Tibial artery (tissue), 4 donors: ENCODE measurements at regions not wholly inside any gene's neighbourhood (a gene's known extent, or its start where the extent isn't known, plus 50 kb on each side); places are given as distances from the start of the nearest gene placed in this dataset.
A peak's percentile ranks its signal among the peaks of the same experiment; 100 is the strongest.

Source experiments
- DNase-seq, 2 donors: peaks; one replicate each; pipeline ENCODE4 v3.0.0-alpha.2; 2019
- H3K27ac ChIP-seq, 2 donors: fragments of 200-600 bp; sonication (generic) in 1 of 2; 1 replicate in 1 of 2; 2 replicates in 1 of 2; pipeline ENCODE4 v1.5.1; 2018 to 2019; ENCODE audit warnings: mild to moderate bottlenecking in 1 of 2
- H3K27me3 ChIP-seq, 2 donors: fragments of 200-600 bp; sonication (generic) in 1 of 2; one replicate each; pipeline versions ENCODE4 v1.5.1 to v1.6.0; 2016 to 2019
- H3K36me3 ChIP-seq, 3 donors: fragments of 200-600 bp; sonication (generic) in 2 of 3; one replicate each; pipeline ENCODE4 v1.5.1; 2016 to 2019; ENCODE audit warnings: mild to moderate bottlenecking in 2 of 3
- H3K4me1 ChIP-seq, 4 donors: fragments of 200-600 bp; sonication (generic) in 2 of 4; 1 replicate in 3 of 4; 2 replicates in 1 of 4; pipeline ENCODE4 v1.5.1; 2016 to 2019
- H3K4me3 ChIP-seq, 2 donors: fragments of 200-600 bp; sonication (generic) in 1 of 2; 1 replicate in 1 of 2; 2 replicates in 1 of 2; pipeline ENCODE4 v1.5.1; 2018 to 2019; ENCODE audit warnings: mild to moderate bottlenecking in 2 of 2
- H3K9me3 ChIP-seq, 3 donors: fragments of 200-600 bp; sonication (generic) in 1 of 3; one replicate each; pipeline ENCODE4 v1.5.1; 2016 to 2019
- CTCF ChIP-seq, 2 experiments: fragments of 200-600 bp in 1 of 2; fragments of 450-650 bp in 1 of 2; IDR thresholded peaks; one replicate each; pipeline ENCODE4 v1.5.1; 2017 to 2019; ENCODE audit warnings: antibody characterized with exemption in 2 of 2, mild to moderate bottlenecking in 1 of 2, moderate library complexity in 1 of 2
- intact Hi-C: fragments of 100-400 bp; cut with DNase I; formaldehyde crosslinking; loops from one replicate; pipeline ENCODE4 v1.15.0; 2023; ENCODE audit warnings: low total_unique reads

- Histone ChIP-seq H3K9me3 (no peaks in the 10 kb centered on the region), H3K4me3 (no peak overlapping the region), H3K27me3 (no peaks in the 10 kb centered on the region), H3K4me1 (no peaks in the 10 kb centered on the region), H3K27ac (no peak overlapping the region), H3K36me3 (no peaks in the 10 kb centered on the region)
- DNase-seq: no peak
- intact Hi-C loops: no loop called here
- TF ChIP-seq CTCF (IDR thresholded peaks at IDR 0.05): no peak
These were observed 549.6 kb downstream of the INHBA start for GRCh38 chr7:41153268-41153667.

- Histone ChIP-seq H3K27ac (no peak overlapping the region), H3K36me3 (no peaks in the 10 kb centered on the region), H3K4me1 (no peaks in the 10 kb centered on the region), H3K9me3 (no peaks in the 10 kb centered on the region), H3K4me3 (no peak overlapping the region), H3K27me3 (no peaks in the 10 kb centered on the region)
- TF ChIP-seq CTCF (IDR thresholded peaks at IDR 0.05): no peak
- intact Hi-C loops: no loop called here
- no peak for DNase-seq
These were observed 550.7 kb downstream of the INHBA start for GRCh38 chr7:41152179-41152678.

GRCh38 chr7:41149576-41149975 lies 553.3 kb downstream of the INHBA start:
- intact Hi-C loops: no loop called here
- Histone ChIP-seq H3K4me1 (no peaks in the 10 kb centered on the region), H3K9me3 (no peaks in the 10 kb centered on the region), H3K27ac (no peak overlapping the region), H3K36me3 (no peaks in the 10 kb centered on the region), H3K4me3 (no peak overlapping the region), H3K27me3 (no peaks in the 10 kb centered on the region)
- peak in 1 of 2 donors; percentile 65 for DNase-seq
- no peak for TF ChIP-seq CTCF (IDR thresholded peaks at IDR 0.05)

- no peaks in the 10 kb centered on the region for H3K9me3 ChIP-seq
- H3K4me1 ChIP-seq: no peaks in the 10 kb centered on the region
- no peak overlapping the region for H3K4me3 ChIP-seq
- no peak for TF ChIP-seq CTCF (IDR thresholded peaks at IDR 0.05)
- H3K36me3 ChIP-seq: no peaks in the 10 kb centered on the region
- no peak for DNase-seq
- intact Hi-C loops: no loop called here
- H3K27me3 ChIP-seq: no peaks in the 10 kb centered on the region
- H3K27ac ChIP-seq: no peak overlapping the region
These were observed 554.4 kb downstream of the INHBA start for GRCh38 chr7:41148521-41148951.

- intact Hi-C loops: no loop called here
- Histone ChIP-seq H3K4me3 (no peak overlapping the region), H3K27ac (no peak overlapping the region), H3K4me1 (no peaks in the 10 kb centered on the region), H3K9me3 (no peaks in the 10 kb centered on the region), H3K27me3 (no peaks in the 10 kb centered on the region), H3K36me3 (no peaks in the 10 kb centered on the region)
- DNase-seq: no peak
- TF ChIP-seq CTCF (IDR thresholded peaks at IDR 0.05): no peak
These were observed 555.0 kb downstream of the INHBA start for GRCh38 chr7:41147606-41148485.
